K562 (cell line): ENCODE measurements at regions not wholly inside any gene's neighbourhood (a gene's known extent, or its start where the extent isn't known, plus 50 kb on each side); places are given as distances from the start of the nearest gene placed in this dataset.

ENCODE experiments used
- ATF1 ChIP-seq, 2 experiments: fragments of 450-650 bp in 1 of 2; IDR thresholded peaks; 2 replicates each; pipeline ENCODE4 v1.6.1; 2016; ENCODE audit warnings: missing compliant biosample characterization in 1 of 2, missing genetic modification characterization in 1 of 2
- CEBPB ChIP-seq: fragments of 450-650 bp; IDR thresholded peaks from 2 replicates; pipeline ENCODE4 v1.6.1; 2016; ENCODE audit warnings: missing genetic modification characterization, missing compliant biosample characterization
- E2F8 ChIP-seq: fragments of 450-650 bp; IDR thresholded peaks from 2 replicates; pipeline ENCODE4 v1.7.1; 2018; ENCODE audit warnings: mild to moderate bottlenecking, low read depth; ENCODE audit not compliant: partially characterized antibody
- ELK1 ChIP-seq: sonication (generic); formaldehyde crosslinking; IDR thresholded peaks from 2 replicates; pipeline ENCODE4 v1.8.1; 2022; ENCODE audit warnings: missing genetic modification reagents
- FOXM1 ChIP-seq, 2 experiments: fragments of 450-650 bp in 1 of 2; sonication (generic) in 1 of 2; formaldehyde crosslinking in 1 of 2; IDR thresholded peaks; 2 replicates each; pipeline versions ENCODE4 v1.6.1 to v1.9.0; 2017 to 2022; ENCODE audit warnings: low read depth in 2 of 2, mild to moderate bottlenecking in 2 of 2, missing genetic modification reagents in 1 of 2, moderate library complexity in 1 of 2
- JUN ChIP-seq, 2 experiments: sonication (generic) in 1 of 2; formaldehyde crosslinking in 1 of 2; IDR thresholded peaks; 2 replicates each; pipeline versions ENCODE4 v1.6.1 to v1.8.0; 2012 to 2022; ENCODE audit warnings: borderline replicate concordance in 2 of 2, mild to moderate bottlenecking in 2 of 2, improper control_type of control experiment in 1 of 2, low read depth in 1 of 2, low read length in 1 of 2, missing genetic modification reagents in 1 of 2
- KLF1 ChIP-seq: fragments of 450-650 bp; IDR thresholded peaks from 2 replicates; pipeline ENCODE4 v1.6.1; 2016; ENCODE audit warnings: missing genetic modification characterization, missing compliant biosample characterization
- LEF1 ChIP-seq: fragments of 450-650 bp; IDR thresholded peaks from 2 replicates; pipeline ENCODE4 v1.6.1; 2016; ENCODE audit warnings: mild to moderate bottlenecking
- MAFF ChIP-seq: IDR thresholded peaks from 2 replicates; pipeline ENCODE4 v1.6.1; 2012; ENCODE audit warnings: low read length, improper control_type of control experiment
- MAFK ChIP-seq: IDR thresholded peaks from 2 replicates; pipeline ENCODE4 v1.6.1; 2011; ENCODE audit warnings: low read length, improper control_type of control experiment
- NFE2L1 ChIP-seq: fragments of 450-650 bp; IDR thresholded peaks from 2 replicates; pipeline ENCODE4 v1.6.1; 2016; ENCODE audit warnings: missing genetic modification characterization, low read depth, mild to moderate bottlenecking, missing compliant biosample characterization, moderate library complexity, borderline replicate concordance
- SMARCE1 ChIP-seq: fragments of 450-650 bp; IDR thresholded peaks from 2 replicates; pipeline ENCODE4 v1.7.1; 2016; ENCODE audit warnings: mild to moderate bottlenecking
- U2AF1 ChIP-seq: fragments of 200-400 bp; formaldehyde crosslinking; optimal IDR thresholded peaks from 2 replicates; pipeline ENCODE3; 2017; ENCODE audit warnings: mild to moderate bottlenecking, low read depth, low read length, moderate library complexity
- ZNF316 ChIP-seq: fragments of 450-650 bp; IDR thresholded peaks from 2 replicates; pipeline ENCODE4 v1.6.1; 2016
- ZNF407 ChIP-seq: fragments of 450-650 bp; IDR thresholded peaks from 2 replicates; pipeline ENCODE4 v1.6.1; 2016; ENCODE audit warnings: low read depth
- ZNF57 ChIP-seq: fragments of 450-650 bp; formaldehyde crosslinking; IDR thresholded peaks from 2 replicates; pipeline ENCODE4 v1.4.0; 2020; ENCODE audit warnings: mild to moderate bottlenecking, moderate library complexity
- ZNF830 ChIP-seq: fragments of 250-450 bp; sonication (Bioruptor Pico); IDR thresholded peaks from 2 replicates; pipeline ENCODE4 v1.5.0; 2021; ENCODE audit warnings: mild to moderate bottlenecking

GRCh38 chr17:37828651-37829124 is 83.8 kb upstream of the HNF1B start (continued):
- TF ChIP-seq MAFF (peak; percentile 95), FOXM1 (IDR thresholded peaks at IDR 0.05; ENCODE audit: low read depth) (peak; percentile 70), FOXM1 (CRISPR knock-in tag; IDR thresholded peaks at IDR 0.05; ENCODE audit: low read depth) (no peak), ZNF316 (peak; percentile 99), MAFK (peak; percentile 91), ATF1 (CRISPR knock-in tag; IDR thresholded peaks at IDR 0.05) (no peak), ATF1 (tag; IDR thresholded peaks at IDR 0.05) (0 out of 2 replicates have a peak, but pooled peaks have one; percentile 33), ELK1 (no peak), LEF1 (peak; percentile 43; the same call in 1 of the 2 replicates), KLF1 (tag) (0 out of 2 replicates have a peak, but pooled peaks have one; percentile 62), JUN (IDR thresholded peaks at IDR 0.05; ENCODE audit: borderline replicate concordance, low read depth, low read length) (peak; percentile 37; the same call in 1 of the 2 replicates), JUN (CRISPR knock-in tag; IDR thresholded peaks at IDR 0.05; ENCODE audit: borderline replicate concordance) (no peak), ZNF407 (no peak), ZNF830 (CRISPR knock-in tag) (no peak), U2AF1 (no peak), CEBPB (tag) (peak; percentile 49; the same call in 1 of the 2 replicates), SMARCE1 (peak; percentile 56; the same call in 1 of the 2 replicates), NFE2L1 (peak; percentile 76), ZNF57 (no peak), E2F8 (no peak)
